ENCODE measurements at regions not wholly inside any gene's neighbourhood (a gene's known extent, or its start where the extent isn't known, plus 50 kb on each side); places are given as distances from the start of the nearest gene placed in this dataset.
"Not testable (repeated sequence)": the region's sequence is repeated elsewhere in the genome, so short reads cannot be mapped to it uniquely, and the experiment has no call there.

GRCh38 chr5:50343715-50344114 is 97.4 kb downstream of the EMB start:
- Histone ChIP-seq H3K9ac (no peak overlapping the region), H3K4me3 (no peak overlapping the region), H4K20me1 (ENCODE audit: low read depth) (no peaks in the 10 kb centered on the region), H3K4me1 (no peaks in the 10 kb centered on the region), H3K27ac (no peak overlapping the region), H3K9me3 (ENCODE audit: low read depth) (peaks cover 19% of the 10 kb centered on the region), H3K79me2 (ENCODE audit: low read depth) (no peaks in the 10 kb centered on the region), H3F3A (ENCODE audit: low read depth) (no peaks in the 10 kb centered on the region), H3K36me3 (no peaks in the 10 kb centered on the region), H3K4me2 (no peak overlapping the region), H3K27me3 (no peaks in the 10 kb centered on the region), H2AFZ (replicated peaks) (no peak overlapping the region)
- TF ChIP-seq CTCF (IDR thresholded peaks at IDR 0.05): no peak
- TF ChIP-seq EZH2 (IDR thresholded peaks at IDR 0.05): no peak
- no peak for DNase-seq (ENCODE audit: low spot score)
- no peaks in the 10 kb centered on the region for H3K36me3 Mint-ChIP-seq
- H3K9me3 Mint-ChIP-seq: no peaks in the 10 kb centered on the region
- no peak overlapping the region for H3K27ac Mint-ChIP-seq
- no peaks in the 10 kb centered on the region for H3K4me1 Mint-ChIP-seq
- no peak overlapping the region for H3K4me3 Mint-ChIP-seq
- no peaks in the 10 kb centered on the region for H3K27me3 Mint-ChIP-seq (ENCODE audit: insufficient read depth, low read depth)

GRCh38 chr5:50340757-50341156 is 100.3 kb downstream of the EMB start:
- Histone ChIP-seq H3K4me1 (no peaks in the 10 kb centered on the region), H3K79me2 (ENCODE audit: low read depth) (no peaks in the 10 kb centered on the region), H3K27me3 (no peaks in the 10 kb centered on the region), H2AFZ (replicated peaks) (no peak overlapping the region), H4K20me1 (ENCODE audit: low read depth) (no peaks in the 10 kb centered on the region), H3K27ac (no peak overlapping the region), H3K9ac (no peak overlapping the region), H3K9me3 (ENCODE audit: low read depth) (peaks cover 31% of the 10 kb centered on the region), H3K4me3 (no peak overlapping the region), H3K4me2 (no peak overlapping the region), H3K36me3 (no peaks in the 10 kb centered on the region), H3F3A (ENCODE audit: low read depth) (no peaks in the 10 kb centered on the region)
- DNase-seq (ENCODE audit: low spot score): no peak
- H3K9me3 Mint-ChIP-seq: no peaks in the 10 kb centered on the region
- no peaks in the 10 kb centered on the region for H3K36me3 Mint-ChIP-seq
- no peak overlapping the region for H3K27ac Mint-ChIP-seq
- no peaks in the 10 kb centered on the region for H3K27me3 Mint-ChIP-seq (ENCODE audit: insufficient read depth, low read depth)
- H3K4me3 Mint-ChIP-seq: no peak overlapping the region
- no peak for TF ChIP-seq EZH2phosphoT487 (IDR thresholded peaks at IDR 0.05)
- TF ChIP-seq CTCF (IDR thresholded peaks at IDR 0.05): no peak
- no peak for TF ChIP-seq EZH2 (IDR thresholded peaks at IDR 0.05)
- H3K4me1 Mint-ChIP-seq: no peaks in the 10 kb centered on the region

- H3K4me2 ChIP-seq, H3K4me1 Mint-ChIP-seq: not testable (repeated sequence)
Observed at GRCh38 chr5:50330633-50331032, 110.5 kb downstream of the EMB start.

GRCh38 chr5:50328193-50328729 is 112.8 kb downstream of the EMB start:
- Histone ChIP-seq H3K4me3 (no peak overlapping the region), H3K36me3 (no peaks in the 10 kb centered on the region), H3F3A (ENCODE audit: low read depth) (no peaks in the 10 kb centered on the region), H4K20me1 (ENCODE audit: low read depth) (no peaks in the 10 kb centered on the region), H3K9me3 (ENCODE audit: low read depth) (no peaks in the 10 kb centered on the region), H3K9ac (no peak overlapping the region), H3K27ac (no peak overlapping the region), H3K4me2 (no peak overlapping the region), H3K79me2 (ENCODE audit: low read depth) (no peaks in the 10 kb centered on the region), H3K27me3 (no peaks in the 10 kb centered on the region), H2AFZ (replicated peaks) (no peak overlapping the region), H3K4me1 (no peaks in the 10 kb centered on the region)
- H3K9me3 Mint-ChIP-seq: peaks cover 26% of the 10 kb centered on the region
- H3K4me3 Mint-ChIP-seq: no peak overlapping the region
- H3K4me1 Mint-ChIP-seq: no peaks in the 10 kb centered on the region
- no peak for DNase-seq (ENCODE audit: low spot score)
- TF ChIP-seq EZH2 (IDR thresholded peaks at IDR 0.05): no peak
- TF ChIP-seq EZH2phosphoT487 (IDR thresholded peaks at IDR 0.05): no peak
- TF ChIP-seq CTCF (IDR thresholded peaks at IDR 0.05): no peak
- no peak overlapping the region for H3K27ac Mint-ChIP-seq
- no peaks in the 10 kb centered on the region for H3K36me3 Mint-ChIP-seq
- H3K27me3 Mint-ChIP-seq (ENCODE audit: insufficient read depth, low read depth): no peaks in the 10 kb centered on the region

More at GRCh38 chr5:50330633-50331032, 110.5 kb downstream of the EMB start:
- H3K27ac Mint-ChIP-seq; H3K4me3 ChIP-seq; H2AFZ ChIP-seq (replicated peaks); H3K36me3 Mint-ChIP-seq; H3K27ac ChIP-seq; H3K27me3 ChIP-seq; H3K4me3 Mint-ChIP-seq; H3K27me3 Mint-ChIP-seq (ENCODE audit: insufficient read depth, low read depth); H3K4me1 ChIP-seq; H3K36me3 ChIP-seq; H4K20me1 ChIP-seq (ENCODE audit: low read depth); DNase-seq (ENCODE audit: low spot score); H3K9me3 ChIP-seq (ENCODE audit: low read depth); H3K9ac ChIP-seq; H3F3A ChIP-seq (ENCODE audit: low read depth); H3K79me2 ChIP-seq (ENCODE audit: low read depth): not testable (repeated sequence)
- H3K9me3 Mint-ChIP-seq: peaks cover 32% of the 10 kb centered on the region

Measured in neural progenitor cell (in vitro differentiated cells).